CD4-positive, alpha-beta memory T cell (primary cell): ENCODE measurements at regions not wholly inside any gene's neighbourhood (a gene's known extent, or its start where the extent isn't known, plus 50 kb on each side); places are given as distances from the start of the nearest gene placed in this dataset.

Experiments used
- CTCF ChIA-PET: fragments of 350-600 bp; sonication (Branson Sonifier 250); formaldehyde crosslinking; loops from one replicate; lab custom pipeline; 2021; ENCODE audit warnings: inconsistent platforms; ENCODE audit not compliant: partially characterized antibody; lab: Charles Lee
- POLR2A ChIA-PET: fragments of 350-600 bp; sonication (Branson Sonifier 250); formaldehyde crosslinking; loops from one replicate; lab custom pipeline; 2021; ENCODE audit not compliant: partially characterized antibody; lab: Charles Lee
- DNase-seq, 5 donors: peaks; one replicate each; pipeline versions ENCODE4 v3.0.0 to v3.0.0-alpha.2; 2020 to 2022; ENCODE audit warnings: mixed read lengths in 1 of 5
- H3K27ac ChIP-seq: one replicate; pipeline ENCODE4 v1.7.0; 2013; ENCODE audit warnings: low read depth, low read length
- H3K27me3 ChIP-seq: 2 replicates; pipeline ENCODE4 v1.7.0; 2013; ENCODE audit warnings: mild to moderate bottlenecking, low read length, moderate library complexity; ENCODE audit not compliant: insufficient read depth
- H3K36me3 ChIP-seq: 2 replicates; pipeline ENCODE4 v1.7.0; 2013; ENCODE audit warnings: mild to moderate bottlenecking, low read length, moderate library complexity; ENCODE audit not compliant: insufficient read depth
- H3K4me1 ChIP-seq: 2 replicates; pipeline ENCODE4 v1.7.0; 2013; ENCODE audit warnings: mild to moderate bottlenecking, low read length, moderate library complexity; ENCODE audit not compliant: insufficient read depth
- H3K4me3 ChIP-seq, 2 donors: one replicate each; pipeline ENCODE4 v1.7.0; 2013; ENCODE audit warnings: low read length in 2 of 2, mild to moderate bottlenecking in 1 of 2
- H3K9me3 ChIP-seq, 2 donors: one replicate each; pipeline ENCODE4 v1.7.0; 2013; ENCODE audit warnings: low read length in 2 of 2, control low read depth in 1 of 2; ENCODE audit not compliant: control insufficient read depth in 1 of 2
- H3K27ac Mint-ChIP-seq, 7 donors: one replicate each; pipeline ENCODE4 v1.8.0; 2020 to 2021; ENCODE audit warnings: mixed read lengths in 7 of 7, mild to moderate bottlenecking in 6 of 7, inconsistent platforms in 3 of 7, moderate library complexity in 3 of 7
- H3K27me3 Mint-ChIP-seq, 2 donors: one replicate each; pipeline ENCODE4 v1.8.0; 2020 to 2021; ENCODE audit warnings: mixed read lengths in 2 of 2
- H3K36me3 Mint-ChIP-seq, 2 donors: one replicate each; pipeline ENCODE4 v1.8.0; 2020 to 2021; ENCODE audit warnings: mixed read lengths in 2 of 2, inconsistent platforms in 1 of 2, mild to moderate bottlenecking in 1 of 2
- H3K4me1 Mint-ChIP-seq, 4 donors: one replicate each; pipeline ENCODE4 v1.8.0; 2020 to 2021; ENCODE audit warnings: mixed read lengths in 4 of 4, mild to moderate bottlenecking in 1 of 4
- H3K4me3 Mint-ChIP-seq, 8 donors: one replicate each; pipeline ENCODE4 v1.8.0; 2020 to 2021; ENCODE audit warnings: mixed read lengths in 8 of 8, mild to moderate bottlenecking in 7 of 8, moderate library complexity in 6 of 8, inconsistent platforms in 3 of 8
- H3K9me3 Mint-ChIP-seq, 8 donors: one replicate each; pipeline ENCODE4 v1.8.0; 2020 to 2021; ENCODE audit warnings: mixed read lengths in 8 of 8, mild to moderate bottlenecking in 5 of 8, inconsistent platforms in 3 of 8, moderate library complexity in 1 of 8
- intact Hi-C: fragments of 100-400 bp; cut with micrococcal nuclease; formaldehyde crosslinking; loops from one replicate; pipeline ENCODE4 v1.15.1; 2023

DNA sequence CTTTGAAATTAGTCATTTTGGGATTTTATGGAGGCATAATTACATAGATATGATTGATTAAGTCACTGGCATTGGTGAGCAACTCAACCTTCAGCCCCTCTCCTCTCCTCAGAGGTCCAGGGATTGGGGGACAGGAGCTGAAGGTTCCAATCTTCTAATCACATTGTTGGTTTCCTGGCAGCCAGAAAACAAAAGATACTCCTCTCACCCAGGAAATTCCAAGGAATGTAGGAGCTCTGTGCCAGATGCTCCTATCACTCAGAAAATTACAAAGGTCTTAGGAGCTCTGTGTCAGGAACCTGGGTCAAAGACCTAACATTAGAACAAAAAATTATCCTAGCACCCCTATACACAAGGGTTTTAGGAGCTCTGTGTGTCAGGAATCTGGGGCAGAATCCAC lies 679.7 kb upstream of the ID4 start:
- no peaks in the 10 kb centered on the region for H3K4me1 ChIP-seq
- H3K4me3 ChIP-seq, result no peak overlapping the region
- CTCF ChIA-PET, result no interaction called here
- H3K27ac ChIP-seq, result no peak overlapping the region
- no peaks in the 10 kb centered on the region for H3K36me3 ChIP-seq
- no peak overlapping the region for H3K4me3 Mint-ChIP-seq
- no peaks in the 10 kb centered on the region for H3K27me3 Mint-ChIP-seq
- no peaks in the 10 kb centered on the region for H3K4me1 Mint-ChIP-seq
- peaks cover 0 to 7% (median 2%) of the 10 kb centered on the region in 8 donors for H3K9me3 Mint-ChIP-seq
- DNase-seq, result no peak
- POLR2A ChIA-PET, result no interaction called here
- intact Hi-C loops, result no loop called here
- no peaks in the 10 kb centered on the region for H3K9me3 ChIP-seq
- no peaks in the 10 kb centered on the region for H3K27me3 ChIP-seq
- no peak overlapping the region for H3K27ac Mint-ChIP-seq
- H3K36me3 Mint-ChIP-seq, result no peaks in the 10 kb centered on the region

- H3K4me1 Mint-ChIP-seq, result no peaks in the 10 kb centered on the region
- POLR2A ChIA-PET, result no interaction called here
- no peak overlapping the region for H3K4me3 ChIP-seq
- intact Hi-C loops, result no loop called here
- H3K36me3 Mint-ChIP-seq, result no peaks in the 10 kb centered on the region
- no peak overlapping the region for H3K27ac Mint-ChIP-seq
- H3K27ac ChIP-seq, result no peak overlapping the region
- no peak overlapping the region for H3K4me3 Mint-ChIP-seq
- H3K9me3 ChIP-seq, result no peaks in the 10 kb centered on the region
- no peaks in the 10 kb centered on the region for H3K36me3 ChIP-seq
- peaks cover 0 to 5% (median 3%) of the 10 kb centered on the region in 8 donors for H3K9me3 Mint-ChIP-seq
- no peaks in the 10 kb centered on the region for H3K4me1 ChIP-seq
- no peaks in the 10 kb centered on the region for H3K27me3 ChIP-seq
- DNase-seq, result no peak
- H3K27me3 Mint-ChIP-seq, result no peaks in the 10 kb centered on the region
- CTCF ChIA-PET, result no interaction called here
Measured at GRCh38 chr6:19158586-19158985, 678.6 kb upstream of the ID4 start.

DNA sequence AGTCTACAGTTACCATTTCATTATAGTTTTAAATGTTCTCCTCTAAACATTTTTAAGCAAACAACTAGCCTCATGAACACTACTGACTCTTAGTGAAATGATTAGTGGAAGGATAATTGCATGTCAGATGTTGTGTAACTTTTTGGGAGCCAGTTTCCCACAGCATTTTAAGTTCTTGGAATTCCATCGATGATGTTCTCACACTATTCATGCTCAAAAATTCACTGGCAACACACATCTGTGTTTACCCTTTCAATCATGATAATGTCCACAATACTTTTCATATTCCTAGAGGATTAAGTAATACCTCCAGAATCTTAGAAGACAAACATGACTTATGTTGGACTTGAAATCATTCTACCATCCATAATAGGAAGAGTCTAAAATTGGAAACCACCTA lies 678.1 kb upstream of the ID4 start:
- Mint-ChIP-seq H3K27me3 (no peaks in the 10 kb centered on the region), H3K4me3 (no peak overlapping the region), H3K9me3 (peaks cover 0 to 5% (median 3%) of the 10 kb centered on the region in 8 donors), H3K27ac (no peak overlapping the region), H3K36me3 (no peaks in the 10 kb centered on the region), H3K4me1 (no peaks in the 10 kb centered on the region)
- Histone ChIP-seq H3K27ac (no peak overlapping the region), H3K27me3 (no peaks in the 10 kb centered on the region), H3K4me1 (no peaks in the 10 kb centered on the region), H3K4me3 (no peak overlapping the region), H3K9me3 (no peaks in the 10 kb centered on the region), H3K36me3 (no peaks in the 10 kb centered on the region)
- CTCF ChIA-PET, result no interaction called here
- no peak for DNase-seq
- POLR2A ChIA-PET, result no interaction called here
- intact Hi-C loops, result no loop called here

DNA sequence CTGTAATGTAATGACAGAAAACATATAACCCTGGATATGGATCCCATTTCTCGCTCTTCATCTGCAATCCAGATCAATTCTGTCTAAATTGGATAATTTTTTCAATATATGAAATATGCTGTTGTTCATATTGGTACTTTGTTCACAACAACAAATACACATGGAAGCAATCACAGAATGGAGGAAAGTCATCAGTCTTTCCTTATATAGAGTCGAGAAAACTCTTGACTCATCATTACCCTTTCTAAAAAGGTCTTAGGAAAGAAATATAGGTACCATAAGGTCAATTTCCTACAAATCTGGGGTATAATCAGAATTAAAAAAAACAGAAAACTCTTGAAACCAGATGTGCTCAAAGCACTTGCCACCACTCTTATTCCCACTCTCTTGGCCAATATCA lies 677.6 kb upstream of the ID4 start:
- no peak overlapping the region for H3K4me3 Mint-ChIP-seq
- intact Hi-C loops, result no loop called here
- Histone ChIP-seq H3K27ac (no peak overlapping the region), H3K9me3 (no peaks in the 10 kb centered on the region), H3K4me3 (no peak overlapping the region), H3K27me3 (no peaks in the 10 kb centered on the region), H3K4me1 (no peaks in the 10 kb centered on the region), H3K36me3 (no peaks in the 10 kb centered on the region)
- no peak for DNase-seq
- H3K27me3 Mint-ChIP-seq, result no peaks in the 10 kb centered on the region
- H3K9me3 Mint-ChIP-seq, result peaks cover 0 to 5% (median 3%) of the 10 kb centered on the region in 8 donors
- H3K4me1 Mint-ChIP-seq, result no peaks in the 10 kb centered on the region
- CTCF ChIA-PET, result no interaction called here
- no peak overlapping the region for H3K27ac Mint-ChIP-seq
- POLR2A ChIA-PET, result no interaction called here
- H3K36me3 Mint-ChIP-seq, result no peaks in the 10 kb centered on the region

- intact Hi-C loops, result no loop called here
- Mint-ChIP-seq H3K36me3 (no peaks in the 10 kb centered on the region), H3K27ac (no peak overlapping the region), H3K9me3 (peaks cover 0 to 5% (median 3%) of the 10 kb centered on the region in 8 donors), H3K4me3 (no peak overlapping the region), H3K27me3 (peaks cover 0 to 1% of the 10 kb centered on the region in 2 donors), H3K4me1 (no peaks in the 10 kb centered on the region)
- Histone ChIP-seq H3K4me1 (no peaks in the 10 kb centered on the region), H3K36me3 (no peaks in the 10 kb centered on the region), H3K4me3 (no peak overlapping the region), H3K27me3 (no peaks in the 10 kb centered on the region), H3K9me3 (no peaks in the 10 kb centered on the region), H3K27ac (no peak overlapping the region)
- CTCF ChIA-PET, result no interaction called here
- DNase-seq, result no peak
- POLR2A ChIA-PET, result no interaction called here
Measured at GRCh38 chr6:19160081-19160730, 677.0 kb upstream of the ID4 start.

- Mint-ChIP-seq H3K9me3 (peaks cover 0 to 20% (median 6%) of the 10 kb centered on the region in 8 donors), H3K4me3 (no peak overlapping the region), H3K27ac (no peak overlapping the region), H3K4me1 (no peaks in the 10 kb centered on the region), H3K36me3 (no peaks in the 10 kb centered on the region), H3K27me3 (peaks cover 0 to 1% of the 10 kb centered on the region in 2 donors)
- no peak overlapping the region for H3K27ac ChIP-seq
- no peak for DNase-seq
- ChIA-PET CTCF (no interaction called here), POLR2A (no interaction called here)
- H3K27me3 ChIP-seq, result no peaks in the 10 kb centered on the region
- no peaks in the 10 kb centered on the region for H3K9me3 ChIP-seq
- H3K4me3 ChIP-seq, result no peak overlapping the region
- no peaks in the 10 kb centered on the region for H3K36me3 ChIP-seq
- intact Hi-C loops, result no loop called here
- no peaks in the 10 kb centered on the region for H3K4me1 ChIP-seq
Measured at GRCh38 chr6:19167251-19167650, 669.9 kb upstream of the ID4 start.

- no peak for DNase-seq
- Histone ChIP-seq H3K36me3 (no peaks in the 10 kb centered on the region), H3K9me3 (no peaks in the 10 kb centered on the region), H3K4me1 (no peaks in the 10 kb centered on the region), H3K27me3 (no peaks in the 10 kb centered on the region), H3K4me3 (no peak overlapping the region), H3K27ac (no peak overlapping the region)
- no peak overlapping the region for H3K27ac Mint-ChIP-seq
- intact Hi-C loops, result no loop called here
- CTCF ChIA-PET, result no interaction called here
- H3K9me3 Mint-ChIP-seq, result peaks cover 0 to 22% (median 7%) of the 10 kb centered on the region in 8 donors
- H3K4me1 Mint-ChIP-seq, result no peaks in the 10 kb centered on the region
- H3K27me3 Mint-ChIP-seq, result peaks cover 0 to 1% of the 10 kb centered on the region in 2 donors
- no peaks in the 10 kb centered on the region for H3K36me3 Mint-ChIP-seq
- no peak overlapping the region for H3K4me3 Mint-ChIP-seq
- POLR2A ChIA-PET, result no interaction called here
Measured at GRCh38 chr6:19169366-19169765, 667.8 kb upstream of the ID4 start.

DNA sequence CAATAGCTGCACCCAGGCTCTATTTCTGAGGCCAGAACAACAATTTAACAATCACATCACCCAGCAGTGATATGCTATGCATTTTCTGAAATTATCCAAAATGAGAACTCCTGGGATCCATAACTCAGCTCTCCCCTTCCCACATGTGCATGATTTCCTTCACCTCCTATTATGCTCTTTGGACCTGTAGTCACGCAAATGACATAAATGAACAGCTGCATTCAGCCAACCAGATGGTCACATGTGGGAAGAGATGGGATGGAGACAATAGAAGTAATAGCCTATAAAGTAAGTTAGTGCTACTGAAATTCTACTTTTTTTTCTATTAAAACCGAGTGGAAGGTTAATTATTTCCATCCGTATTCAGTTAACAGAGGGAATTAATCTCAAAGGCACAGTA lies 662.1 kb upstream of the ID4 start:
- Mint-ChIP-seq H3K9me3 (peaks cover 4 to 28% (median 15%) of the 10 kb centered on the region in 8 donors), H3K36me3 (no peaks in the 10 kb centered on the region)

More for the DNA sequence above, 662.1 kb upstream of the ID4 start:
- Mint-ChIP-seq H3K4me3 (no peak overlapping the region), H3K4me1 (no peaks in the 10 kb centered on the region), H3K27me3 (no peaks in the 10 kb centered on the region), H3K27ac (no peak overlapping the region)
- ChIA-PET POLR2A (no interaction called here), CTCF (no interaction called here)
- Histone ChIP-seq H3K9me3 (no peaks in the 10 kb centered on the region), H3K27me3 (no peaks in the 10 kb centered on the region), H3K4me3 (no peak overlapping the region), H3K4me1 (no peaks in the 10 kb centered on the region), H3K36me3 (no peaks in the 10 kb centered on the region), H3K27ac (no peak overlapping the region)
- DNase-seq, result no peak
- intact Hi-C loops, result no loop called here
